Thymus (tissue), 11 donors: ENCODE measurements at regions not wholly inside any gene's neighbourhood (a gene's known extent, or its start where the extent isn't known, plus 50 kb on each side); places are given as distances from the start of the nearest gene placed in this dataset.

Source experiments
- DNase-seq, 9 donors: peaks; one replicate each; pipeline ENCODE4 v3.0.0-alpha.2; 2013; ENCODE audit warnings: low spot score in 9 of 9, low read depth in 6 of 9, missing footprints in 1 of 9
- H3K27ac ChIP-seq, 2 donors: one replicate each; pipeline ENCODE4 v1.5.1; 2013; ENCODE audit warnings: control low read depth in 1 of 2, low read depth in 1 of 2, low read length in 1 of 2, mild to moderate bottlenecking in 1 of 2, moderate library complexity in 1 of 2
- H3K27me3 ChIP-seq, 2 donors: one replicate each; pipeline ENCODE4 v1.5.1; 2013; ENCODE audit warnings: low read length in 1 of 2; ENCODE audit not compliant: control insufficient read depth in 2 of 2, insufficient read depth in 1 of 2
- H3K36me3 ChIP-seq, 2 donors: one replicate each; pipeline ENCODE4 v1.5.1; 2013; ENCODE audit warnings: low read length in 1 of 2, mild to moderate bottlenecking in 1 of 2, moderate library complexity in 1 of 2; ENCODE audit not compliant: control insufficient read depth in 2 of 2, insufficient read depth in 2 of 2
- H3K4me1 ChIP-seq, 2 donors: one replicate each; pipeline ENCODE4 v1.5.1; 2013; ENCODE audit warnings: low read length in 2 of 2; ENCODE audit not compliant: control insufficient read depth in 2 of 2, insufficient read depth in 2 of 2
- H3K4me3 ChIP-seq, 2 donors: one replicate each; pipeline ENCODE4 v1.5.1; 2013; ENCODE audit warnings: low read length in 2 of 2, control low read depth in 1 of 2, mild to moderate bottlenecking in 1 of 2
- H3K9me3 ChIP-seq, 2 donors: one replicate each; pipeline ENCODE4 v1.5.1; 2013; ENCODE audit warnings: low read length in 1 of 2, mild to moderate bottlenecking in 1 of 2; ENCODE audit not compliant: control insufficient read depth in 2 of 2, insufficient read depth in 1 of 2
- WGBS: extraction: QIAGEN DNeasy Blood & Tissue Kit; methylation state at CpG from one replicate; pipeline ENCODE4 v1.1.7; 2013; 5-methylcytosine and 5-hydroxymethylcytosine counted together
- donor health status: healthy.

DNA sequence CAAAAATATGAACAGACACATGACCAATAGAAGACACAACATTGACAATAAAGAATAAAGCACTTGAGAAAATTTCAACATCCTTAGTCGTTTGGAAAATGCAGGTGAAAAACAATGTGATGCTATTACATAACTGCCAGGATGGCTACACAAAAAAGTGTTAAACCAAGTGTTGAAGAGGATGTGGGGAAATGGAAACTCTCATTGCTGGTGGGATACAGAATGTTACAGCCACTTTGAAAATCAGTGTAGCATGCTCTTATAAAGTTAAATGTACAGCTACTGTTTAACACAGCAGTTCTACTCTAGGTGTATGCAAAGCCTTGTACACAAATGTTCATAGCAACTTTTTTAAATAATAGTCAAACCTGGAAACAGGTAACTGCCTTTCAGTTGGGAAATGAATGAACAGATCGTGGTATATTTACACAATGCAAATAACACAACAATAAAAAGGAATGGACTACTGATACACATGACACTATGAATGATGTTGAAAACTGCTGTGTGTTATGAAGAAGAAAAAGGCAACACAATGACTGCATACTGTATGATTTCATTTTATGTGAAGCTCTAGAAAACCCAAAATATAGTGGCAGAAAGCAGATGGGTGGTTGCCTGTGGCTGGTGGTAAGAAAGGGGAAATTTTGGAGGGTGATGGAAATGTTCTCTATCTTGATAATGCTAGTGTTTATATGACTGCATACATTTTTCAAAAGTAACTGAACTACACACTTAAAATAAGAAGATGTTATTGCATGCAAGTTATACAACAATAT lies 102.2 kb upstream of the VIPR2 start:
- Histone ChIP-seq H3K9me3 (no peaks in the 10 kb centered on the region), H3K4me1 (no peaks in the 10 kb centered on the region), H3K27ac (no peak overlapping the region), H3K27me3 (no peaks in the 10 kb centered on the region), H3K36me3 (no peaks in the 10 kb centered on the region), H3K4me3 (no peak overlapping the region)
- DNase-seq: no peak
- 56% methylated on average over 2 of the region's 2 CpGs for WGBS

DNA sequence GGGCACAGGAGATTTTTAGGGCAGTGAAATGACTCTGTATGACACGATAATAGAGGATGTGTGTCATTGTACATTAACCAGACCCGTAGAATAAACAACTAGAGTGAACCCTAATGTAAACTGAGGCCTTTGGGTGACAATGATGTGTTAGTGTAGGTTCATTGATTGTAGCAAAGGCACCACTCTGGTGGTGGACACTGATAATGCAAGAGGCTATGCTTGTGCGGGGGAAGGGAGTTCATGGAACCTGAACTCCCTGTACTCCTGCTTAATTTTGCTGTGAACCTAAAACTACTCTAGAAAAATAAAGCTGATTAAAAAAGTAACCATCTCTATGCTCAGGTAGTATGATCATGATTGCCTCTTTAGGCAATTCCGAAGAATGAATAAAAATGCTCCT lies 96.3 kb upstream of the VIPR2 start:
- Histone ChIP-seq H3K9me3 (no peaks in the 10 kb centered on the region), H3K36me3 (no peaks in the 10 kb centered on the region), H3K27me3 (peaks cover 0 to 2% of the 10 kb centered on the region in 2 donors), H3K4me3 (no peak overlapping the region), H3K27ac (no peak overlapping the region), H3K4me1 (no peaks in the 10 kb centered on the region)
- no peak for DNase-seq
- 94% methylated on average over 4 of the region's 4 CpGs for WGBS

- no peaks in the 10 kb centered on the region for H3K4me1 ChIP-seq
- H3K36me3 ChIP-seq: no peaks in the 10 kb centered on the region
- peaks cover 0 to 2% of the 10 kb centered on the region in 2 donors for H3K27me3 ChIP-seq
- DNase-seq: no peak
- no peak overlapping the region for H3K4me3 ChIP-seq
- no peaks in the 10 kb centered on the region for H3K9me3 ChIP-seq
- no peak overlapping the region for H3K27ac ChIP-seq
These were observed 94.4 kb upstream of the VIPR2 start for GRCh38 chr7:159239028-159239427.

DNA sequence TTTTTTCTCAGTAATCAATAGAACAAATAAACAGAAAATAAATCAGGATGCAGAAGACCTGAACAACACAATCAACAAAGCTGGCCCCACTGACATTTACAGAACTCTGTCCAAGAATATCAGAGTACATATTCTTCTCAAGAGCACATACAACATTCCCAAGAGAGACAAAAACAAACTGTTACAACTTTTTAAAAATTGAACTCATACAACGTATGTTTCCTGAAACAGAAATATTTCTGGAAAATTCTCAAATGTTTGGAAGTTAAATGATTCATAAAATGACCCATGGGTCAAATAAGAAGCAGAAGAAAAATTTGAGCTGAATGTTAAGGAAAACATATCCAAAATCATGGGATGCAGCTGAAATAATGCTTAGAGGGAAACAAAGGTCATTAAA lies 93.9 kb upstream of the VIPR2 start:
- no peak overlapping the region for H3K27ac ChIP-seq
- peaks cover 0 to 2% of the 10 kb centered on the region in 2 donors for H3K27me3 ChIP-seq
- DNase-seq: no peak
- no peaks in the 10 kb centered on the region for H3K9me3 ChIP-seq
- no peaks in the 10 kb centered on the region for H3K4me1 ChIP-seq
- H3K4me3 ChIP-seq: no peak overlapping the region
- WGBS: 90% methylated on average over 1 of the region's 1 CpG
- H3K36me3 ChIP-seq: no peaks in the 10 kb centered on the region

GRCh38 chr7:159237022-159237653 lies 92.5 kb upstream of the VIPR2 start:
- Histone ChIP-seq H3K9me3 (no peaks in the 10 kb centered on the region), H3K27ac (no peak overlapping the region), H3K27me3 (peaks cover 0 to 2% of the 10 kb centered on the region in 2 donors), H3K36me3 (no peaks in the 10 kb centered on the region), H3K4me3 (no peak overlapping the region), H3K4me1 (no peaks in the 10 kb centered on the region)
- no peak for DNase-seq
- WGBS: 89% methylated on average over 13 of the region's 13 CpGs

DNA sequence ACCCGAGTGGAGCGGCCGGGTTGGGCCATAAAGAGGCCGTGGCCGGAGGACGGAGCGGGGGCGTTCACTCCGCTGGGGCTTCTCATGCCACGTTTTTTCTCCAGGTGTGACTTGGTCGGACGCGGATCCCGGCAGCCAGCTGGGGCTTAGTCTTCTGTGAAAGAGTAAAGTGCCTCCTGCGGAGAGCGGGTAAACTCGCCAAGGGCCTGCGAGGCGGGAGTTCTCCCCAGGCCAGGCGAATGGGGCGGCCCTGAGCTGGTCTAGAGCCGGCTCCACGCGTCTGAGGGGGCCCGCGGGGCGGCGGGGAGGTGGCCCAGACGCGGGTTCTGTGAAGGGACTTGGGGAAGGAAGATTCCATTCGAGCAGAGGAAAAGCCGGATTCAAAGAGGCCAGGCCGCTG lies 86.3 kb upstream of the VIPR2 start:
- no peak overlapping the region for H3K4me3 ChIP-seq
- 92% methylated on average over 33 of the region's 33 CpGs for WGBS
- no peaks in the 10 kb centered on the region for H3K9me3 ChIP-seq
- no peaks in the 10 kb centered on the region for H3K27me3 ChIP-seq
- no peaks in the 10 kb centered on the region for H3K36me3 ChIP-seq
- no peaks in the 10 kb centered on the region for H3K4me1 ChIP-seq
- no peak for DNase-seq
- H3K27ac ChIP-seq: no peak overlapping the region

DNA sequence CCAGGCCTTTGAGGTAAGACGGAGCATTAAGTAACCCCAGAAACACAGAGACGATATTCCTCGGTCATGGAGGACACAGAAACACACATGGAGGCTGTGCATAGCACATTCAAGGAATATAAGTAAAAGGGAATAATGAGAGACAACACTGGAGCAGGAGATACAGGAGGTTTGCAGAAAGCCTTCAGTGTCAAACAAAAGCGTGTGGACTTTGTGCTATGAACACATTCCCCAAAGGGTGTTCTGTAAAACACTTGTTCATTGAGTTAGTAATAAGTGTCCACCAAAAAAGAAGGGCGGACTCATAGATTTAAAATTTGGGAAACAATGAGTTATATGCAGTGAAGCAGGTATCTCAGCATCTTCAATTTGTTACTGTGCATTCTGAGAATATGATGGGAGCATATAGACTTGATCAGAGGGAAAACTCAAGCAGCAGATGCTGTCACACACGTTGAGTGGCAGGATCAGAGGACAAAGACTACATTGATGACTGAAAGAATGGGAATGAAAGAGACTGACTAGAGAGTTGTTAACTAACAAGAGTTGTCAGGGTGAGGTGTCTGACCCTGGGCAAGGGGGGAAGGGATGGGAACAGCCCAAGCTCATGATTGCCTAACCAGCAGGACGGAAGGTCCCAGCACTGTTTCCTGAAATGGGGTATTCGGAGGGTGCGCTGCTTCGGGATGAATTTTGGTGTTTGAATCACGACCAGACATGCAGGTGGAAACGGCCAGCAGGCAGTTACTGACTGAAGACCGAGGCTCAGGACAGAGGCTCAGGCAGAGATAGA lies 85.2 kb upstream of the VIPR2 start:
- 94% methylated on average over 13 of the region's 13 CpGs for WGBS
- Histone ChIP-seq H3K4me3 (no peak overlapping the region), H3K27me3 (no peaks in the 10 kb centered on the region), H3K4me1 (no peaks in the 10 kb centered on the region), H3K27ac (no peak overlapping the region), H3K9me3 (no peaks in the 10 kb centered on the region), H3K36me3 (no peaks in the 10 kb centered on the region)
- DNase-seq: no peak

GRCh38 chr7:159227433-159227832 lies 82.8 kb upstream of the VIPR2 start:
- Histone ChIP-seq H3K9me3 (no peaks in the 10 kb centered on the region), H3K36me3 (no peaks in the 10 kb centered on the region), H3K27me3 (peaks cover 0 to 2% of the 10 kb centered on the region in 2 donors), H3K27ac (no peak overlapping the region), H3K4me3 (no peak overlapping the region), H3K4me1 (no peaks in the 10 kb centered on the region)
- DNase-seq: no peak
- 90% methylated on average over 5 of the region's 5 CpGs for WGBS
